HG03460 (cell line): ENCODE measurements at regions not wholly inside any gene's neighbourhood (a gene's known extent, or its start where the extent isn't known, plus 50 kb on each side); places are given as distances from the start of the nearest gene placed in this dataset.

ENCODE experiments used
- ATAC-seq: cut with Tn5 transposase; IDR thresholded peaks from one replicate; pipeline ENCODE4 v1.9.1; 2021; ENCODE audit not compliant: unreplicated experiment

DNA sequence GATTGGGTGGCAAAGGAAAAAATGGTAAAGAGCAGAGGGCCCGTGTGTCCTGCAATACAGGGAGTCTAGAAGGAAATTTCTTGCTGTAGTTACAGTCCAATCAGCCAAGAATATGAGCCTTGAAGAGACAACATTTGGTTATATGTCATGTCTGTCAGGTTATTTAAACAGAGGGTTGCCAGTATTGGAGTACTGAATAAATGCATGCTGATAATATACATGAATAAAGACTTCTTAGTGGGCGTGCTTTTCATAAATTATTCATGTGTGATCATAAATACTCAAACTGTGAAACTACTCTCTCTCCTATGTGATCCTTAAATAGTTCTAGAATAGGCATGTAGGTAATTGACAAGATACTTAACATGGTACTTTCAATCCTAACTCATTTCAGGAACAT lies 249.0 kb downstream of the CRPPA start:
- no peak for ATAC-seq

DNA sequence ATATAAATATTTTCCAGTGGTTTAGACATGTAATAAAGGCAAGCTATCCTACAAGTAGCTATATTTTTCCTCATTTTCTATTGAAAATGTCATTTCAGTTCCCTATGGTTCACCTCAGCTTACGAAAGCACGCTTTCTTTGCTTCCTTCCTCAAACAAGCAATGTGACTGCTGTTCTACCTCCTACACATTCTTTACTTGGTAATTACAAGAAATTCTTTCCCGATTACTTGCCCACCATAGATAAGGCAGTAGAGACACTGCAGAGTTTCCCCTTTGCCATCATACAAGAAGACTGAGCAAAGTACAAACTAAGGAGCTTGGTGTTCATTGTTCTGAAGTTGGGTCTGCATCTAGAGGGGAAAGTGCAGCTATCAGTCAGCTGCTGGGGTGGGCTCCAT lies 249.4 kb downstream of the CRPPA start:
- ATAC-seq, result no peak

DNA sequence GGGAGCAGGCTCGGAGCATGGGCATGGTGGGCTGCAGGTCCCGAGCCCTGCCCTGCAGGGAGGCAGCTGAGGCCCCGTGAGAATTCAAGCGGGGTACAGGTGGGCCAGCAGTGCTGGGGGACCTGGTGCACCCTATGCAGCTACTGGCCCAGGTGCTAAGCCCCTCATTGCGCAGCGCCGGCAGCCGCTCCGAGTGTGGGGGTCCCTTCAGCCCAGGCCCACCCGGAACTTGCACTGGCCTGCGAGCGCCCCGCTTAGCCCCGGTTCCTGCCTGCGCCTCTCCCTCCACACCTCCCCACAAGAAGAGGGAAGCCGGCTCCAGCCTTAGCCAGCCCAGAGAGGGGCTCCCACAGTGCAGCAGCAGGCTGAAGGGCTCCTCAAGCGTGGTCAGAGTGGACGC lies 250.7 kb downstream of the CRPPA start:
- no peak for ATAC-seq

DNA sequence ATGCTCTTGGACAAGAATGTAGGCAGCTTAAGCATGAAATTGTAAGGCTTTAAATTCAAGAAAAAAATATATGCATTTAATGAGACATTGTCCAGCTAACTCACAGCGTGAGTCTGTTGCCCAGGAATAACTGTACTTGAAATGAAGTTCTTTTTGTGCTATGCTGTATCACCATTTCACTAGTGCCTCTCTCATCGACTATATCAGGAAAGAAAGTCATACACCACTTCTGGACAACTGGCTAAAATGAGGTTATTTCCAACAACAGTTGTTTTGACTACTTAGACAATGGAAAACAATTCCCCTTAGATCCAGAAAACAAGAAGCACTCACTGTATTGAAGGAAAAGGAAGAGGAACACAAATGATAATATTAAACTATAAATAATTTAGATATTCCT lies 251.8 kb downstream of the CRPPA start:
- no peak for ATAC-seq

DNA sequence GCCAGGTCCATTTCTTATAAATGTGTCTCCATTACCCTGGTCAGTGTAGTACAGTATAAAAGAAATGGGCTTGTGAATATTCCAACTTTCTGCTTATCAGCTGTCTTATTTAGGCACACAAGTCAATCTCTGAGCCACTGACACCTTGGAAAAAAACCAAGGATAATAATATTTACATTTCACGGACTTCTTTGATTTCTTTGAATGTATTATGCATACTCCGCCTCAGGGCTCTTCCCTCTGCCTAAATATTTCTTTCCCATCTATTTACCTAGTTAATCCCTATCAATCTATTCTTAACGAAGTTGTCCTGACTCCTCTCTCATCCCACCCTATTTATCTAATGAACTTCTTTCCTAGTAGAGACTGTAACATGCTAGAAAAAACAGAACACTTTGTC lies 253.8 kb downstream of the CRPPA start:
- ATAC-seq, result no peak

DNA sequence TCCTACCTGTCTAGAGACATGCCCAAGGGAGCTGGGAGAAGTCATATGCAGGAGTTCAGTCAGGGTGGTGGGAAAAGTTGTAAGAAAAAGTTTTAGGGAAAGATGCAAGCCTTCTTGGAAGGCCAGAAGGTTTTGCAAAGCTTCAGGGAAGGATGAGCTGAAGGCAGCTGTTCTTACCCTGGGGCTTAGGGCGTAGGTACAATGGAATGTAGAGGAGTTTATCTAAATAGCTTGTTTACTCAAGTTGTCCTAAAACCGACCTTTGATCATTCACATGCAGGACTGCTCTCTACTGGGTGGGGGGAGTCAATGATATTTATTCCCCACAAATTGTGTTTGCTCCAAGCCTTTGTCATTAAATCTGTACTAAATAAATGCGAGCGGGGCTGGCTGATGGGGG lies 277.0 kb downstream of the CRPPA start:
- ATAC-seq, result no peak

DNA sequence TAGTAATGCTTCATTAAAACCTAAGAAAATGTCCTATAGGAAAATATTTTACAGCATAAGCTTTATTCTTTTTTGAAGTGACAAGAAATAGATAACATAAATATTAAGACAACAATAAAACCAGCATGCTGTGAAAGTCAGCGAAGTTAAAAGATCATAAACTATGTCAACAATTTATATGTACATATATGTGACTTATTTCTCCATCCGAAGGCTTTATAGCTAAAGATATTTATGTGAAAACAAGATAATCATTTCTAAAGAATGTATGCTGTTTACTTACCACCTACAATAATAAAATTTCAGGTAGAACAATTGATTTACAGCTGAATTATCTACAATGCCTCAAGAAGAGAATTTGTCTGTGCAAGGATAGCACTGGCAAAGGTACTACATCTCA lies 283.4 kb downstream of the CRPPA start:
- ATAC-seq, result no peak

DNA sequence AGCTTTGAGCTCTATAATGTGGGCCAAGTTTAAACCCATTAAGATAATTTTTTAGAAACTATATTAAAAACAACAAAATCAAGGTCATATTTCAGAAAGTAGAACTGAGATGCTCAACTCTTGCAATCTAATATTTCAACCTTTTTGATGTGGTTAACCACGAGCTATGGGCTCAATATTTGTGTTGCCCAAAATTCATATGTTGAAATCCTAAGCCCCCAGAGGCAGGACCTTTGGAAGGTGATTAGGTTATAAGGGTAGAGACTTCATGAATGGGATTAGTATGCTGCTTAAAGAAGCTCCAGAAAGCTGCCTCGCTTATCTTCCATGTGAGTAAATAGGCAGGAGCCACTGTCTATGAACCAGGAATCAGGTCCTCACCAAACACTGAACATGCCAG lies 284.4 kb downstream of the CRPPA start:
- ATAC-seq, result no peak

DNA sequence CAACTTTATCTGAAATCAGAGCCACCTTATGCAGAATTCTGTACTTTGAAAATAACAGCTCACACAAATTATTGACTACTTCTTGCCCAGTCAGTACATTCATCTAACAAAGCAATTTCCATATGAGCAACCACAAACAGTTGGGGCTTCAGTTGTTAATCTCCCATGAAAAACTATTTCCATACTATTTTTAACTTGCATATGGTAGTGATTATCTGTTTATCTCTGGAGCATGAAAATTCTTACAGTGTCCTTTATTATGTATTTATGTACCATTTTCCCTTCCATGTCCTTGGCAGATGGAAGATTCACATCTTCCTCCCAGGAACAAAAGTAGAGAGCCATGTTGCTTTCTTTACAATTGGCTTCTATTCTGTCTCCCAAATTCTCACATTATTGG lies 285.7 kb downstream of the CRPPA start:
- ATAC-seq, result no peak

DNA sequence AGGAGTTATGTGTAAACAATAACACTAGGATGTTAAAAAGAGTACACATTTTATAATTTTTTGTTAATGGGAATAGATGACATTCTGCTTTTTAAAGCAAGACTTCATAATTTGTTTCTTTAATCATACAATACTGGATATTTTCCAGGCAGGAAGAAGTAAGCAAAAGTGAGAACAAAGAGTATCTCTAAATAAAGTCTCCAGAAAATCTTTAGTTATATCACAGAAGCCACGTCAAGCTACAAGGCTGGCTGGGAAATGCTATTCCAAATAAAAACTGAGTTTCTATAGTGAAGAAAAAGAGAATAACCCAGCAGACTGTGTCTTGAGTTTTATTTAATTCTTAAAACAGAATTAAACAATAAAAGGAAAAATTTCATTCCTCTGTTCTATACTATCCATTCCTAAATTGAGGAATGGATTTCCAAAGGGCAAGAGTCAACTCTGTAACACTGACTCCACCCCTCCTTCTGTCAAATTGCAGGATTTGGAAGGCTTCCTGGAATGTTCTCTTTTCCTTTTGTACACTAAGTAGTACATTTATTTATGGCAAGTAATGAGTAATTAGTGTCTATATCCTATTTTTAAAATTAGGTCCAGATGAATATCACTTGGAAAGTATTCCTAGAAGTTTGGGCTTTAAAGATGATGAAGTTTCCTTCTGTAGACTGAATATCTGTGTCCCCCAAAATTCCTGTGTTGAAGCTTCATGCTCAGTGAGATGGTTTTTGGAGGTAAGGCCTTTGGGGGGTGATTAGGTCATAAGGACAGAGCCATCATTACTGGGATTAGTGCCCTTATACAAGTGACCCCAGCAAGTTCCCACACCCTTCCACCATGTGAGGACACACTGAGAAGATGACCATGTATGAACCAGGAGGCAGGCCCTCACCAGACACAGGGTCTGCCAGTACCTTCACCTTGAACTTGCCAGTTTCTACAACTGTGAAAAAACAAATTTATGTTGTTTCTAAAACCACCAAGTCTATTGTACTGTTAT lies 290.9 kb downstream of the CRPPA start:
- ATAC-seq, result no peak

DNA sequence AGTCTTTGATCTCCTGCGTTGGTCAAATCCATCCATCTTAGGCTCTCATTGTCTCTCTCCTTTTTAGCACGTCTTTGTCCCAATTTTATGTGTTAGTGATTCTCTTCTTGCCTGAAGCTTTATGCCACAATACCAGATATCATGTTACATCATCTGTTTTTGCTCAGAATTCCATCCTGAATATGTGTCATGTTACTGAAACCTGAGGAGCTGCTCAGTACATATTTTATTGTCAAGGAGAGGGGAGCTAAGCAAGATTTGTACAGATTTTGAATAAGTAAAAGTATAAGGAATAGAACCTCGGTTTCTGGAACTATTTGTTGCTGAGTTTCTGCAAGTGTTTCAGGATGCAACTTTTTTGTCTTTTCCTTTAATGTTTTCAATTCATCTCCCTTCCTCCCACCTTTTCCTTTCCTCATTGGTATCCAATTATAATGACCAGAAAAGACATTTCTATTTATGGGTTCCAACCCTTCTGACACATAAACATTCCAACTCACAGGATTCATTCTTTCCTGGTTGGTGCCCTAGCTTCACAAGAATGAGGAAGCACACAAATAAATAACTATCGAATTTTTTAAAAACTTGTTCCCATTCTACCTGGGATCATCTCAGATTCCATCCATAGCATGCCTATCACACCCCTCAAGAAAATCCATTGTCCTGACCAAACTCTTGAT lies 291.8 kb downstream of the CRPPA start:
- no peak for ATAC-seq

DNA sequence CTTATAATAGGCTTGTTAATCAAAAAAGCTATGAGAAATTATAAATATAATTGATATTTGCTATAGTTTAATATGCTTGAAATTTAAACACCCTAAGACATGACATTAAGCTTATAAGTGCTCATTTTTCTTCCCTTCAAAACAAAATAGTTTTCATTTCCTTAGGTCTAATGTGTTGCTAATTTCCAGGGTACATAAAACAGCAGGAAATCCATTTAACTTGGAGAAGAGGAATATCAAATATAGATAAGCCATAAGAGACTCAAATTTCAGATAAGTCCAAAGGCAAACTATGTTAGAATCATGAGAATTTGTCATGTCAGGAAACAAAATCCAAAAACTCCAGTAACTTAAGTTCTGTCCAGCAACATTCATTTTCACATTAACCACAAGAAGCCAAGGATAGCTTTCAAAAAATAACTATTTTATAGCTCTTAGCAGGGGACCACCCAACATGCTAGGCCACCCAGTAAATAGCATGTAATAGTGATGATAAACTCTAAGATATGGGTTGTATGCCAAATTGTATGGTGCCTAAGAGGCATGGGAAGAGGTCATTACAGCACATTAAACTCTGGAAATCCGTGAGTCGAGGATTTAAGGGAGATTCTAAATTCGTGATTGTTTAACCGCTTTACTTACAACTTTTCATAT lies 298.1 kb downstream of the CRPPA start:
- ATAC-seq, result no peak

DNA sequence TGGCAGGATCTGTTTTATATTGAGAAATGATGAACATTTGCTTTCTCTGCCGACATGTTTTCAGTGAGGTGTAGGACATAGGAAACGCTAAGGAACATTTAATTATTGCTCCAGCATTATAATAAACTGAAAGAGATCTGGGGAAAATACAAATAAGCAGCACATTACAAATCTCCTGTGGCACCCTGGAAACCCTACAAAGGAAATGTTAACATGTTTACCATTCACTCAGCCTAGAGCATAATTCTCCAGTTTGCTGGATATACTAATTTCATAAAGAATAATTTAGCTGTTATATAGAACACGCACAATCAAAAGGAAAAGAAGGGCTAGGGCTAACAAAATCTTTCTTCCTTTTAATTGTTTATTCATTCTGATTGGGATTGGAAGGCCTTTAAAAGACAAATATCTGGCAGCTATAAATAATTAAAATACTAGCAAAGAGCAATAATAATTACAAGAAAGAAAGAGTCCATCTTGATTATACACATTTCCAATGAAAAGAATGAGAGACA lies 299.4 kb downstream of the CRPPA start:
- ATAC-seq, result no peak

DNA sequence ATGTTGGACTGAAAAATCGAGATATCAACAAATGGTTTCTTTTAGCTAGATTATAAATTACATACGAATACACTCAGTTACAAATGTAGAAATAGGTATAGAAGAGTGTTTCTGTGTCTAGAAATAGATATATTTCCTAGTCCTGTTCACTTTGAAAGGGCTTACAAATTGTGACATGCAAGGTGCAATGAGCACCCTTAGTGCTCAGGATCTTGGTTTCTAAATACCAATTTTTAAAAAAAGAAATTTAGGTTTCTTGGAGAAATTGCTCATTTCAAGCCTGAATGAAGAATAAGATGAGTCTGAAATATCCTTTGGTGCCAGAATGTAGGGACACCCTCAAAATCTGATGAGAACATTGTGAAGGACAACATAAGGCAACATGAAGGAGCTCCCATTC lies 306.0 kb downstream of the CRPPA start:
- ATAC-seq, result no peak

DNA sequence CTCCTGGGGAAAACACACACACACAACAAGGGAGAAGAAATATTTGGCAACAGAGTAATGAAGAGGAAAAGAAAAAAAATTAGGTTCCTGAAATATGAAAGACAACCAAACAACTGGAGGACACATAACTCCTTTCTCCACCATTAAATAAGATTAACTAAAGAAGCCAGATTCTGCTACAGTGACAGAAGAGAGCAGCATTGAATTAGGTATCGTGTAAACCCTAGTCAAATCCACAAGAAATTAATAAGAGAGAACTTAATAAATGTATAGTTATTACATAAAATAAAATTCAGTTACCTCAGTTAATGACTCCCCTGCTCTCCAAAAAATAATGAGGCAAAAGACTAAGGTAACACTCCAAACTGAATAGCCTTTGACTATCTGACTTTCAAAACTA lies 306.7 kb downstream of the CRPPA start:
- no peak for ATAC-seq

DNA sequence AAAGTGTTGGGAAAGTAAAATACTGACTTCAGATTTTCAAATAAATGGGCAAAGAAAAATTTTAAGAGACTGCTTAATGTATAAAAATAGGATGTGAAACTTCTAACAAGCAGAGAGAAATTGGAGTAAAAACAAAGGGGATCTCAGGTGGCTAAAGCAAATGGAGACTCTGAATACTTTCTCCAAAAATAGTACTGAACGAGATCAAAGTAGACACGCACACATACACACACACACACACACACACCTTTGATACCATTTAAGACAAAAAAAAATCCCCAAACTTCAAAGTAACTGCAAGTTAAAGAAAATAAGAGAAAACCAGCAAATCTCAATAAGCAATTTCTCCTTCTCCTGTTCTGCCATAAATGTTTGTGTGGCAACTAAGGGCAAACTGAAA lies 307.3 kb downstream of the CRPPA start:
- no peak for ATAC-seq

DNA sequence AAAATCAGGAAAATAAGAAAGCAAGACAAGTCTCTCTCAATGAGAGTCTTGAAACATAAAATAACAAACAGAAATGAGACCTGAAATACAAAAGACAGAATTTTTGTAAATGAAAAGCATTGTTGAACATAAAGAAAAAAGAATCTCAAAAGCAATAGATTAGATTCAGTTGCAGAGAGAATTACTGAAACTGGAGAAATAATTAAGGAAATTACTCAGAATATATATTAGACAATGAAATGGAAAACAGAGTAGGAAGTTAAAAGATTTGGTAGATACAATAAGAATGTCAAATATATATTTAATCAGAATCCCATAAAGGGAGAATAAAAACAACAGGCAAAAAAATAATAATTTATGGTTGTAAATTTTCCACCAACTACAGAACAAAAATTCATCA lies 308.3 kb downstream of the CRPPA start:
- no peak for ATAC-seq

DNA sequence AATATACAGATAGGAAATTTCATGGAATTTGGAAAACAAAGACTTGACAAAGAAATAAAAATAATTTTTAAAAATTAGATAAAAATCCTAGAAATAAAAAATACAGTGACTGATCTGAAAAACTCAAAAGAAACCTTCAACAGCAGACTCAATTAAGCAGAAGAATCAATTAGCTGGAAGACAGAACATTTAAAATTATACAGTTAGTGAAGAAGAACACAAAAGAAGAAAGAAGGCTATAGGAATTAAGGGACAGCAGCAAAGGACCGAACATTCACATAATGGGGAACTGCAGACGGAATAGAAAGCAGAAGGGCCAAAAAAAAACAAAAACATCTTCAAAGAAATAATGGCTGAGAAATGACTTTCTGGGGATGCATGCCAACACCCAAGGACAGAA lies 314.5 kb downstream of the CRPPA start:
- no peak for ATAC-seq

DNA sequence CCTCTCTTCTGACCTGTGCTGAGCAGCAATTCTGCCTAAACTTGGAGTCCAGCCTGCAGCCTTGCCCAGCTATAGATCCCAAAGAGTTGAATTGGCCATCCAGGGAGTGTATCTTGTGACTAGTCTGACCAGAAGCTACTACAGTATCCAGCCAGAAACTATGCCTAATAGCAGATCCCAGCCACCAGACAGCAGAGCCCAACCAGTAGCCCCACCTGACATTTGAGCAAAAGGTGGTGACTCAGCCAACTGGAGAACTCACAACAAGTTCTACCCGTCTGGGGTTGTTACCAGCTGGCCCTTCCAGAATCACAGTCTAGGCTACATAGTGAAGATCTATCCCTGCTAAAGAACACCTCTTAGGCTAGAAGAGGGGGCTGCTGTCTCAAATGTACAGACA lies 315.0 kb downstream of the CRPPA start:
- no peak for ATAC-seq

DNA sequence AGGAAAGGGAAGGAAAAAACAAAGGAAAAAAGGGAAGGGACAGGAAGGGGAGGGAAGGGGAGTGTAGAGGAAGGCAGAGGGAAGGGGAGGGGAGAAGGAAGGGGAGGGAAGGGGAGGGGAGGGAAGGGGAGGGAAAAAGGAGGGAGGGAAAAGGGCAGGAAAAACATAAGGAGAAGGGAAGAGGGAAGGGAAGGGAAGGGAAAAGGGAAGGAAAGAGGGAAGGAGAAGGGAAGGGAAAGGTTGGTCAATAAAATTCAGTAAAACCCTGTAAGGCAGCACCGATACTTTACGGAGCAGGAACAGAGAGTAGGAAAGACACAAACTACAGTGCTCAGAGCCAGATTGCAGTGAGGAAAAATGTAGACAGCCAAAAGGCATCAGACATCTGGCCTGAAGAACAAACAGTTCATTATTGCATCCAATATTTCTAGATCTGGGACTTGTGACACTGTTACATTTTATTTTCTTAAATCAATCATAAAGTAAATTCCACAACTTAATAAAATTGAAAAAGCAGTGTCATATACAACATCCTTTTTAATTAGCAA lies 322.0 kb downstream of the CRPPA start:
- ATAC-seq, result no peak

DNA sequence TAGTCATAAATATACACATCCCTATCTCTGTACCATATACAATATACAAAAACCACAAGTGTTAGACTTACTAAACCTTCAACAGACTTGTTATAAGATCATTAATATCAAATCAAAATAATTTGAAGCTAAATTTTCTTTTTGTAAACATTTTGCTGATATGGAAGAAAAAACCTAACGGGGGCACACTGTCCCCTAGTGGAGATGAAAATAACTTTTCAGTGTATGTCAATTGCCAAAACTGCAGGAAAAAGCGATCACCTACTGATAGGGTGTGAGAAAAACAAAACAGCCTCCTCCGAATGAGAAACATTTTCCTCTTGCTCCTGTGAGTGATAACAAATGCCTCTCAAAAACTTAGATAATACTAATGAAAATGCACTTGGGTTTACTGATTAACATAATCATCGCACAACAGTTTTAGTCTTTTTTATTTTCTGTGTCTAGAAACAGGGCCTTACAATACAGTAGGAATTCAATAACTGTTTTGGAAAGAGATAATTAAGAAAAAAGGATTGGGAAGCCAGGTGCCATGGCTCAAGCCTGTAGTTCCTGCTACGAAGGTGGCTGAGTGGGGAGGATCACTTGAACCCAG lies 322.7 kb downstream of the CRPPA start:
- no peak for ATAC-seq
